ENCODE measurements at regions not wholly inside any gene's neighbourhood (a gene's known extent, or its start where the extent isn't known, plus 50 kb on each side); places are given as distances from the start of the nearest gene placed in this dataset.

- TF ChIP-seq SUZ12 (IDR thresholded peaks at IDR 0.05; ENCODE audit: extremely low read depth, insufficient read depth, insufficient read length) (no peak), ZNF274 (IDR thresholded peaks at IDR 0.05; ENCODE audit: low read depth, low read length) (no peak), YY1 (IDR thresholded peaks at IDR 0.05; ENCODE audit: insufficient read depth, insufficient read length) (no peak)
- Histone ChIP-seq H3K9me3 (ENCODE audit: insufficient read depth, low read length) (no peaks in the 10 kb centered on the region), H3K9ac (ENCODE audit: insufficient read length, low read depth) (no peak overlapping the region), H3K36me3 (ENCODE audit: insufficient read depth, insufficient read length, low read length) (no peaks in the 10 kb centered on the region), H3K27me3 (ENCODE audit: insufficient read depth, insufficient read length) (no peaks in the 10 kb centered on the region), H3K4me1 (ENCODE audit: insufficient read depth, insufficient read length) (no peaks in the 10 kb centered on the region), H3K4me3 (ENCODE audit: insufficient read length, low read depth) (no peak overlapping the region)
- DNase-seq (ENCODE audit: low read depth, low spot score): no peak
Observed at GRCh38 chr6:148263961-148264360, 78.7 kb upstream of the SASH1 start.

GRCh38 chr6:148265054-148265453, 77.6 kb upstream of the SASH1 start:
- no peaks in the 10 kb centered on the region for H3K36me3 ChIP-seq (ENCODE audit: insufficient read depth, insufficient read length, low read length)
- no peaks in the 10 kb centered on the region for H3K9me3 ChIP-seq (ENCODE audit: insufficient read depth, low read length)
- H3K4me3 ChIP-seq (ENCODE audit: insufficient read length, low read depth): no peak overlapping the region
- no peaks in the 10 kb centered on the region for H3K4me1 ChIP-seq (ENCODE audit: insufficient read depth, insufficient read length)
- no peak overlapping the region for H3K9ac ChIP-seq (ENCODE audit: insufficient read length, low read depth)
- no peak for DNase-seq (ENCODE audit: low read depth, low spot score)
- no peaks in the 10 kb centered on the region for H3K27me3 ChIP-seq (ENCODE audit: insufficient read depth, insufficient read length)
- TF ChIP-seq ZNF274 (IDR thresholded peaks at IDR 0.05; ENCODE audit: low read depth, low read length) (no peak), SUZ12 (IDR thresholded peaks at IDR 0.05; ENCODE audit: extremely low read depth, insufficient read depth, insufficient read length) (no peak), YY1 (IDR thresholded peaks at IDR 0.05; ENCODE audit: insufficient read depth, insufficient read length) (no peak)

GRCh38 chr6:148269386-148269785, 73.3 kb upstream of the SASH1 start:
- no peak overlapping the region for H3K4me3 ChIP-seq (ENCODE audit: insufficient read length, low read depth)
- TF ChIP-seq ZNF274 (IDR thresholded peaks at IDR 0.05; ENCODE audit: low read depth, low read length) (no peak), SUZ12 (IDR thresholded peaks at IDR 0.05; ENCODE audit: extremely low read depth, insufficient read depth, insufficient read length) (no peak), YY1 (IDR thresholded peaks at IDR 0.05; ENCODE audit: insufficient read depth, insufficient read length) (no peak)
- no peak overlapping the region for H3K9ac ChIP-seq (ENCODE audit: insufficient read length, low read depth)
- H3K4me1 ChIP-seq (ENCODE audit: insufficient read depth, insufficient read length): no peaks in the 10 kb centered on the region
- no peaks in the 10 kb centered on the region for H3K9me3 ChIP-seq (ENCODE audit: insufficient read depth, low read length)
- no peaks in the 10 kb centered on the region for H3K36me3 ChIP-seq (ENCODE audit: insufficient read depth, insufficient read length, low read length)
- DNase-seq (ENCODE audit: low read depth, low spot score): no peak
- H3K27me3 ChIP-seq (ENCODE audit: insufficient read depth, insufficient read length): no peaks in the 10 kb centered on the region

- Histone ChIP-seq H3K36me3 (ENCODE audit: insufficient read depth, insufficient read length, low read length) (no peaks in the 10 kb centered on the region), H3K27me3 (ENCODE audit: insufficient read depth, insufficient read length) (no peaks in the 10 kb centered on the region), H3K9ac (ENCODE audit: insufficient read length, low read depth) (no peak overlapping the region), H3K4me1 (ENCODE audit: insufficient read depth, insufficient read length) (no peaks in the 10 kb centered on the region), H3K9me3 (ENCODE audit: insufficient read depth, low read length) (no peaks in the 10 kb centered on the region), H3K4me3 (ENCODE audit: insufficient read length, low read depth) (no peak overlapping the region)
- no peak for DNase-seq (ENCODE audit: low read depth, low spot score)
- no peak for TF ChIP-seq SUZ12 (IDR thresholded peaks at IDR 0.05; ENCODE audit: extremely low read depth, insufficient read depth, insufficient read length)
Observed at GRCh38 chr6:148271711-148272439, 70.8 kb upstream of the SASH1 start.

- Histone ChIP-seq H3K4me3 (ENCODE audit: insufficient read length, low read depth) (no peak overlapping the region), H3K4me1 (ENCODE audit: insufficient read depth, insufficient read length) (no peaks in the 10 kb centered on the region), H3K27me3 (ENCODE audit: insufficient read depth, insufficient read length) (no peaks in the 10 kb centered on the region), H3K9me3 (ENCODE audit: insufficient read depth, low read length) (no peaks in the 10 kb centered on the region), H3K36me3 (ENCODE audit: insufficient read depth, insufficient read length, low read length) (no peaks in the 10 kb centered on the region), H3K9ac (ENCODE audit: insufficient read length, low read depth) (no peak overlapping the region)
- TF ChIP-seq ZNF274 (IDR thresholded peaks at IDR 0.05; ENCODE audit: low read depth, low read length): no peak
- no peak for TF ChIP-seq YY1 (IDR thresholded peaks at IDR 0.05; ENCODE audit: insufficient read depth, insufficient read length)
- no peak for TF ChIP-seq SUZ12 (IDR thresholded peaks at IDR 0.05; ENCODE audit: extremely low read depth, insufficient read depth, insufficient read length)
- no peak for DNase-seq (ENCODE audit: low read depth, low spot score)
Observed at GRCh38 chr6:148272597-148272996, 70.0 kb upstream of the SASH1 start.

GRCh38 chr6:148273962-148274752, 68.5 kb upstream of the SASH1 start:
- TF ChIP-seq YY1 (IDR thresholded peaks at IDR 0.05; ENCODE audit: insufficient read depth, insufficient read length) (no peak), ZNF274 (IDR thresholded peaks at IDR 0.05; ENCODE audit: low read depth, low read length) (no peak), SUZ12 (IDR thresholded peaks at IDR 0.05; ENCODE audit: extremely low read depth, insufficient read depth, insufficient read length) (no peak)
- no peak overlapping the region for H3K9ac ChIP-seq (ENCODE audit: insufficient read length, low read depth)
- H3K4me1 ChIP-seq (ENCODE audit: insufficient read depth, insufficient read length): no peaks in the 10 kb centered on the region
- no peak for DNase-seq (ENCODE audit: low read depth, low spot score)
- no peak overlapping the region for H3K4me3 ChIP-seq (ENCODE audit: insufficient read length, low read depth)
- H3K9me3 ChIP-seq (ENCODE audit: insufficient read depth, low read length): no peaks in the 10 kb centered on the region
- H3K27me3 ChIP-seq (ENCODE audit: insufficient read depth, insufficient read length): no peaks in the 10 kb centered on the region
- H3K36me3 ChIP-seq (ENCODE audit: insufficient read depth, insufficient read length, low read length): no peaks in the 10 kb centered on the region

GRCh38 chr6:148274809-148275208, 67.8 kb upstream of the SASH1 start:
- no peaks in the 10 kb centered on the region for H3K36me3 ChIP-seq (ENCODE audit: insufficient read depth, insufficient read length, low read length)
- TF ChIP-seq YY1 (IDR thresholded peaks at IDR 0.05; ENCODE audit: insufficient read depth, insufficient read length): no peak
- no peak for TF ChIP-seq SUZ12 (IDR thresholded peaks at IDR 0.05; ENCODE audit: extremely low read depth, insufficient read depth, insufficient read length)
- no peak for TF ChIP-seq ZNF274 (IDR thresholded peaks at IDR 0.05; ENCODE audit: low read depth, low read length)
- no peak overlapping the region for H3K9ac ChIP-seq (ENCODE audit: insufficient read length, low read depth)
- H3K4me1 ChIP-seq (ENCODE audit: insufficient read depth, insufficient read length): no peaks in the 10 kb centered on the region
- H3K9me3 ChIP-seq (ENCODE audit: insufficient read depth, low read length): no peaks in the 10 kb centered on the region
- DNase-seq (ENCODE audit: low read depth, low spot score): no peak
- H3K27me3 ChIP-seq (ENCODE audit: insufficient read depth, insufficient read length): no peaks in the 10 kb centered on the region
- no peak overlapping the region for H3K4me3 ChIP-seq (ENCODE audit: insufficient read length, low read depth)

Measured in NT2/D1 (cell line).